Sigmoid colon (tissue), 6 donors: ENCODE measurements at regions not wholly inside any gene's neighbourhood (a gene's known extent, or its start where the extent isn't known, plus 50 kb on each side); places are given as distances from the start of the nearest gene placed in this dataset.

Source experiments
- DNase-seq: peaks from one replicate; pipeline ENCODE4 v3.0.0-alpha.2; 2019
- H3K27ac ChIP-seq, 4 donors: fragments of 200-600 bp; sonication (generic); one replicate each; pipeline ENCODE4 v1.5.1; 2016 to 2019; ENCODE audit warnings: mild to moderate bottlenecking in 1 of 4
- H3K27me3 ChIP-seq, 3 donors: fragments of 200-600 bp; sonication (generic); one replicate each; pipeline ENCODE4 v1.5.1; 2019; ENCODE audit warnings: mild to moderate bottlenecking in 1 of 3
- H3K36me3 ChIP-seq, 4 donors: fragments of 200-600 bp; sonication (generic); one replicate each; pipeline ENCODE4 v1.5.1; 2016 to 2019
- H3K4me1 ChIP-seq, 4 donors: fragments of 200-600 bp; sonication (generic); one replicate each; pipeline ENCODE4 v1.5.1; 2017 to 2019
- H3K4me3 ChIP-seq, 4 donors: fragments of 200-600 bp; sonication (generic); one replicate each; pipeline ENCODE4 v1.5.1; 2017 to 2019; ENCODE audit warnings: mild to moderate bottlenecking in 2 of 4, moderate library complexity in 1 of 4
- H3K9me3 ChIP-seq, 4 donors: fragments of 200-600 bp in 3 of 4; sonication (generic) in 3 of 4; one replicate each; pipeline versions ENCODE4 v1.5.1 to v1.6.1; 2013 to 2019
- CTCF ChIP-seq, 4 experiments: fragments of 450-650 bp in 3 of 4; fragments of 200-600 bp in 1 of 4; IDR thresholded peaks; one replicate each; pipeline ENCODE4 v1.5.1; 2016 to 2019; ENCODE audit warnings: antibody characterized with exemption in 4 of 4, mild to moderate bottlenecking in 3 of 4, moderate library complexity in 2 of 4
- EP300 ChIP-seq, 4 donors: sonication (generic); formaldehyde crosslinking; IDR thresholded peaks; one replicate each; pipeline ENCODE4 v1.6.1; 2017; ENCODE audit warnings: antibody characterized with exemption in 4 of 4
- POLR2A ChIP-seq, 2 donors: fragments of 450-650 bp; IDR thresholded peaks; one replicate each; pipeline ENCODE4 v1.6.1; 2016; ENCODE audit warnings: antibody characterized with exemption in 2 of 2, mild to moderate bottlenecking in 2 of 2, moderate library complexity in 2 of 2
- POLR2AphosphoS5 ChIP-seq, 4 donors: sonication (generic); formaldehyde crosslinking; IDR thresholded peaks; one replicate each; pipeline ENCODE4 v1.6.1; 2017; ENCODE audit warnings: antibody characterized with exemption in 4 of 4
- WGBS, 2 donors: extraction: QIAGEN DNeasy Blood & Tissue Kit; methylation state at CpG; one replicate each; pipeline ENCODE4 v1.1.7; 2013; 5-methylcytosine and 5-hydroxymethylcytosine counted together
- intact Hi-C: fragments of 100-400 bp; cut with DNase I; formaldehyde crosslinking; loops from one replicate; pipeline ENCODE4 v1.15.1; 2023
- donor health status: healthy with polysubstance abuse.
- donor health status: healthy.

- Histone ChIP-seq H3K4me3 (no peak overlapping the region), H3K4me1 (no peaks in the 10 kb centered on the region), H3K27ac (no peak overlapping the region), H3K9me3 (no peaks in the 10 kb centered on the region), H3K36me3 (no peaks in the 10 kb centered on the region), H3K27me3 (no peaks in the 10 kb centered on the region)
- TF ChIP-seq CTCF (IDR thresholded peaks at IDR 0.05) (no peak), POLR2AphosphoS5 (IDR thresholded peaks at IDR 0.05) (no peak), POLR2A (IDR thresholded peaks at IDR 0.05) (no peak), EP300 (IDR thresholded peaks at IDR 0.05) (no peak)
- 89 to 98% methylated on average over 2 of the region's 2 CpGs for WGBS, 2 donors
- intact Hi-C loops: no loop called here
- no peak for DNase-seq
These were observed 99.3 kb upstream of the GRIA3 start for GRCh38 chrX:123084797-123085196.

- intact Hi-C loops: no loop called here
- TF ChIP-seq EP300 (IDR thresholded peaks at IDR 0.05) (no peak), CTCF (IDR thresholded peaks at IDR 0.05) (no peak), POLR2AphosphoS5 (IDR thresholded peaks at IDR 0.05) (no peak), POLR2A (IDR thresholded peaks at IDR 0.05) (no peak)
- H3K36me3 ChIP-seq: no peaks in the 10 kb centered on the region
- no peaks in the 10 kb centered on the region for H3K9me3 ChIP-seq
- no peaks in the 10 kb centered on the region for H3K4me1 ChIP-seq
- no peak for DNase-seq
- H3K4me3 ChIP-seq: no peak overlapping the region
- no peaks in the 10 kb centered on the region for H3K27me3 ChIP-seq
- WGBS, 2 donors: 84 to 96% methylated on average over 5 of the region's 5 CpGs
- H3K27ac ChIP-seq: no peak overlapping the region
These were observed 98.7 kb upstream of the GRIA3 start for GRCh38 chrX:123085311-123085940.

GRCh38 chrX:123086768-123087167 lies 97.3 kb upstream of the GRIA3 start:
- Histone ChIP-seq H3K9me3 (no peaks in the 10 kb centered on the region), H3K27me3 (no peaks in the 10 kb centered on the region), H3K36me3 (no peaks in the 10 kb centered on the region), H3K4me1 (no peaks in the 10 kb centered on the region), H3K4me3 (no peak overlapping the region), H3K27ac (no peak overlapping the region)
- WGBS, 2 donors: 67 to 75% methylated on average over 2 of the region's 2 CpGs
- no peak for DNase-seq
- intact Hi-C loops: no loop called here
- TF ChIP-seq CTCF (IDR thresholded peaks at IDR 0.05): no peak
- TF ChIP-seq POLR2AphosphoS5 (IDR thresholded peaks at IDR 0.05): no peak
- TF ChIP-seq POLR2A (IDR thresholded peaks at IDR 0.05): no peak
- no peak for TF ChIP-seq EP300 (IDR thresholded peaks at IDR 0.05)

- Histone ChIP-seq H3K27me3 (no peaks in the 10 kb centered on the region), H3K9me3 (no peaks in the 10 kb centered on the region), H3K4me1 (no peaks in the 10 kb centered on the region), H3K36me3 (no peaks in the 10 kb centered on the region), H3K4me3 (no peak overlapping the region), H3K27ac (no peak overlapping the region)
- intact Hi-C loops: no loop called here
- no peak for DNase-seq
- TF ChIP-seq EP300 (IDR thresholded peaks at IDR 0.05): no peak
These were observed 96.8 kb upstream of the GRIA3 start for GRCh38 chrX:123087326-123087725.

GRCh38 chrX:123088331-123088730 lies 95.7 kb upstream of the GRIA3 start:
- TF ChIP-seq POLR2A (IDR thresholded peaks at IDR 0.05) (no peak), POLR2AphosphoS5 (IDR thresholded peaks at IDR 0.05) (no peak), EP300 (IDR thresholded peaks at IDR 0.05) (no peak), CTCF (IDR thresholded peaks at IDR 0.05) (no peak)
- Histone ChIP-seq H3K9me3 (no peaks in the 10 kb centered on the region), H3K27me3 (no peaks in the 10 kb centered on the region), H3K4me1 (no peaks in the 10 kb centered on the region), H3K36me3 (no peaks in the 10 kb centered on the region), H3K4me3 (no peak overlapping the region), H3K27ac (no peak overlapping the region)
- WGBS, 2 donors: 89 to 91% methylated on average over 2 of the region's 2 CpGs
- DNase-seq: no peak
- intact Hi-C loops: no loop called here
